Myocyte (in vitro differentiated cells): ENCODE measurements at regions not wholly inside any gene's neighbourhood (a gene's known extent, or its start where the extent isn't known, plus 50 kb on each side); places are given as distances from the start of the nearest gene placed in this dataset.
"Not testable (repeated sequence)": the region's sequence is repeated elsewhere in the genome, so short reads cannot be mapped to it uniquely, and the experiment has no call there.

Experiments used
- DNase-seq: peaks from one replicate; pipeline ENCODE4 v3.0.0-alpha.2; 2012; ENCODE audit warnings: low read depth

- not testable (repeated sequence) for DNase-seq
These were observed 50.5 kb upstream of the THOC3 start for GRCh38 chr5:176018598-176018997.

DNA sequence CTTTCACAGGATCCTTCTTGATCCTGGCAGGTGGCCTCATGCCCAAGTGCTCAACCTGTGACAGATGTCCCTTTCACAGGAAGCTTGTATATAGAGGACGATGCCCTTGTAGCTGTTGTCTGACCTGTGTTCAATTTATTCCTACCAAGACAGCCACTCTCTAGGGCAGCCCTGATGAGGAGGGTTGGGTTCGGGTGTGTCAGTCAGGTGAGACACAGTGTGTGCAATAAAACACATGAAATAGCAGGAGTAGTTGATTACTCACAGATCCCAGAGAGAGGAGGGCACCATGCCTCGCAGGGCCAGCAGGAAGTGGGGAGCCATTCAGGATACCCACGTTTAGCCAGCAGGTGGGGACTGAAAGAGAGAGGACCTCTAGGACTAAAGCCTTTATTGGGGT is 52.7 kb upstream of the THOC3 start:
- DNase-seq = not testable (repeated sequence)

- DNase-seq = not testable (repeated sequence)
These were observed 55.4 kb upstream of the THOC3 start for GRCh38 chr5:176023535-176023934.

DNA sequence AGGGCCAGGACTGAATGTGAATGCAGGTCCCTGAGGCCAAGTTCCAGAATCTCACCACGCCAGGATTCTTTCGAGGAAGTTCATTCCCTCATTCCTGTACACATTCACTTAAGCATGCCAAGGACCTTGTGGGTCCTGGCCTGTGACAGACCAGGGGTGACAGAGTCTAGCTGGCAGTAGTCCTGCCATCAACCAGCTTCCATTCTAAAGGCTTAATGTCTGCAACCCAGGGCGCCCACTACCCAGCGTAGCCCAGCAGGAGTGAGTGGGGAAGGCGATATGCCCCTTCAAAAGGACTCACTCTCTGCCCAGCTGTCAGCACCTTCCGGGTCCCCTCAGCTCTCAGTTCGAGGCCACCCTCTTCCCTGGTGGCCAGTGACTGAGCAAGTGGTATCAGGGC is 61.3 kb upstream of the THOC3 start:
- not testable (repeated sequence) for DNase-seq

DNA sequence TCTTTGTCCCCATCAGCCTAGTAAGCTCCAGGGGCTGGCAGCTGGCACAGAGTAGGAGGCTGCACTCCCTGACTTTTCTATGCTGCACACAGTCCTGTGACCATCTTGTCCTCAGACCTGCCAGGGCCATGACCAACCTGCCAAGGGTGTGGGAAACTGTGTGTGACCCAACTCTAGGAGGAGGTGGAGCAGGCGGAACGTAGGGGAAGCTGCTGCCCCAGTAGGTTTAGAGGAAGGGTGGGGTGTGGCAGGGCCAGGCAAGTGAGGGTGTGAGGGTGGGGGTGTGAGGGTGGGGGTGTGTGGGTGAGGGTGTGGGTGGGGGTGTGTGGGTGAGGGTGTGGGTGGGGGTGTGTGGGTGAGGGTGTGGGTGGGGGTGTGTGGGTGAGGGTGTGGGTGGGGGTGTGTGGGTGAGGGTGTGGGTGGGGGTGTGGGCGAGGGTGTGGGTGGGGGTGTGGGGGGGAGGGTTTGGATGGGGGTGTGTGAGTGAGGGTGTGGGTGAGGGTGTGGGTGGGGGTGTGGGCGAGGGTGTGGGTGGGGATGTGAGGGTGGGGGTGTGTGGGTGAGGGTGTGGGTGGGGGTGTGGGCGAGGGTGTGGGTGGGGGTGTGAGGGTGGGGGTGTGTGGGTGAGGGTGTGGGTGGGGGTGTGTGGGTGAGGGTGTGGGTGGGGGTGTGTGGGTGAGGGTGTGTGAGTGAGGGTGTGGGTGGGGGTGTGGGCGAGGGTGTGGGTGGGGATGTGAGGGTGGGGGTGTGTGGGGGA is 62.4 kb upstream of the THOC3 start:
- not testable (repeated sequence) for DNase-seq

- not testable (repeated sequence) for DNase-seq
These were observed 63.0 kb upstream of the THOC3 start for GRCh38 chr5:176031118-176031510.

GRCh38 chr5:176033186-176033585 is 65.1 kb upstream of the THOC3 start:
- not testable (repeated sequence) for DNase-seq

DNA sequence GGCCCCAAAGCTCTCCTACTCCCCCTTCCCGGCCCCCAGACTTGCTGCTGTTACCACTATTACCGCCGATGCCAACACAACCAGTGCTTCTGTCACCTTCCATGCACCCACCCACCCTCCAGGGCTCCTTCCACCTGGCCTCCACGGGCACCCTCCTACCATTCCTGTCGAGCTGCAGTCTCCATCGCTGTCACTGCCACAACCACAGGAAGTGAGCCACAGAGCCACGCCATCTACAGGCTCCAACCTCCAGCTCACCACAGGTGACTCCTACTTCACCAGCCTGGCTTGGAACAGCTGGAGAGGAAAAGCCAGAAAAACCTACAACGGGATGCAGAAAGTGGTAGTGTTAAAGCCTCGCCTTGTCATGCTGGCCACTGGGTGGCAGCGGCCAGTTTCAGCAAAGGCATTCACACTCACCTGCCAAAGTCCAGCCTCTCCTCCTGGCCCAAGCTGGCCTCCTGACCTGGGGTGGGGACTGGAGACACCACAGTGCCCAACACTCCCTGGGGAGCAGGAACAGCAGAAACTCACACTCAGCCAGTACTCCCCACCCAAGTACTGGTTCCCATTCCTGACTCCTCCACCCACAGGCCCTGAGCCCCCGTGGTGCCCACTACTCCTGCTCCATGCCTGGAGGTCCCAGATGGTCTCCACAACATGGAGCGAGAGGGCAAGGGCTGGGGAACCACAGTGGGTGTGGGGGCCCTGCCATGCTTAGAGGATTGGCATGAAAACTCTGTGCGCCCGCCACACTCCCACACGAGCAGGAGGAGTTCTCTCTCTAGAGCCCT is 66.5 kb upstream of the THOC3 start:
- DNase-seq = not testable (repeated sequence)

DNA sequence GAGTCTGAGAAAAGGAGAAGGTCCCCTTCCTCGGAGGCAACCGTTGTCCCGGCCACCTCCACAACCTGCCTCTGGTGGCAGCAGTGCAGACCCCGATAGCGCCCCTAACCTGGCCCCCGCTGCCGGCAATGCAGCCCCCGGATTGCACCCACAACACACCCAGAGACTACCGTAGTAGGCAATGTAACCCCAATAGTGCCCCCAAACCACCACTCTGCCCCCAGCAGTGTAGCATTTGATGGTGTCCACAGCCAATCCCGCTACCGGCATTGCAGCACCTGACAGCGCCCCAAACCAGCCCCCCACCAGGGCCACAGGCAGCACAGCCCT is 67.1 kb upstream of the THOC3 start:
- DNase-seq = not testable (repeated sequence)

DNA sequence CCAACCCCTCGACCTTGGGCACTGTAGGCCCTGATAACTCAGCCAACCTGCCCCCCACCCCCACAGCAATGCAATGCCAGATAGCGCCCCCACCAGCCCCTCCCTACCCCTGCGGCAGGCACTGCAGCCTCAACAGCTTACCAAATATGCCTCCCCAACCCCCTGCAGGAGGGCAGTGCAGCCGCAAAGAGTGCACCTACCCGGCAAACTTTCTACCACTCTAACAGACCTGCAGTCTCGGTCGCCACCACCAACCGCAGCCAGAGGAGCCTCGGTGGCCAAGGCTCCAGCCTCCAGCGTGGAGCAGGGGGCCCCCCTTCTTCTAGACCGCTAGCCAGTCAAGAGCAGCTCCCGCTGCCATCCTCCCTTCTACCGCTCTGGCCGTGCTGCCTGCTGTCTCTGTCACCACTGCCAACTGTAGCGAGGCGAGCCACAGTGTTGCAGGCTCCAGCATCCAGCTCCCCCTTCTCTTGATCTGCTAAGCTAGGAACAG is 67.7 kb upstream of the THOC3 start:
- DNase-seq = not testable (repeated sequence)

DNA sequence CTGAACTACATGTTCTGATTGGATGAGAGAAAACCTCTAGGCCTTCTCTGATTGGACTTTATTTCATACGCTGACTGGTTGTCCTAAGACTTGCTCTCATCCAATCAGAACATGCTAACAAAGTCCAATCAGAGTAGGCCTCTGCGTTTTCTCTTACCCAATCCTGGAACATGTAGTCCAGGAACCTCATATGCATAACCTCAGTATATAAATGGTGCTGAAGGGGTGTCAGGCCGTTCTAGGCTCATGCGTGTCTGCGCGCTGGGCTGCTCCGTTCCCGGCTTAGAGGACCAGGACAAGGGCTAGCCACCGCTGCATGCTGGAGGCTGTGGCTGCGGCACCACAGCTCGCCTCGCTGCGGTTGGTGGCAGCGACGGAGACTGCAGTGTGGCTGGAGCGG is 68.3 kb upstream of the THOC3 start:
- DNase-seq = not testable (repeated sequence)

GRCh38 chr5:176037190-176037589 is 69.1 kb upstream of the THOC3 start:
- not testable (repeated sequence) for DNase-seq

GRCh38 chr5:176040105-176040801 is 72.1 kb upstream of the THOC3 start:
- DNase-seq = not testable (repeated sequence)

- DNase-seq = not testable (repeated sequence)
These were observed 73.3 kb upstream of the THOC3 start for GRCh38 chr5:176041248-176041994.

- DNase-seq = not testable (repeated sequence)
These were observed 74.0 kb upstream of the THOC3 start for GRCh38 chr5:176042020-176042658.

DNA sequence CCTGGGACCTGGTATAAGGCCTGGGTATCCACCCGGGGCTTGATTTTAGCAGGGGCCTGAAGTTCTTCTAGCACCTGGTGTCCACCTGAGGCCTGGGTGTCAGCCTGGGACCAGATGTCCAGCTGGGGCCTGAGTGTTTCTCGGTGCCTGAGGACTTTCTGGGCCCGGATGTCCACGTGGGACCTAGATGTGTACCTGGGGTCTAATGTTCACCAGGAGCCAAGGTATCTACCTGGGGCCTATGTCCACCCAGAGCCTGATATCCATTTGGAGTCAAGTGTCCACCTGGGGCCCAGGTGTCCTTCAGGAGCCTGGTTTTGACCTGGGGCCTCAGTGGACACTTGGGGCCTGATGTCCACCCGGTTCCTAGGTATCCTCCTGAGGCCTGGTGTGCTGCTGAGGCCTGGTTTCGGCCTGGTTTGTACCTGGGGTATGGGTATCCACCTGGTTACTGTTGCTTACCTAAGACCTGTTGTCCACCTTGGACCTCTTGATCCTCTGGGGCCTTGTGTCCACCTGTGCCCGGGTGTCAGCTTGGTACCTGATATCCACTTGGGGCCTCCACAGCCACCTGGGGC is 75.2 kb upstream of the THOC3 start:
- not testable (repeated sequence) for DNase-seq

- DNase-seq = not testable (repeated sequence)
These were observed 75.9 kb upstream of the THOC3 start for GRCh38 chr5:176043986-176044385.

DNA sequence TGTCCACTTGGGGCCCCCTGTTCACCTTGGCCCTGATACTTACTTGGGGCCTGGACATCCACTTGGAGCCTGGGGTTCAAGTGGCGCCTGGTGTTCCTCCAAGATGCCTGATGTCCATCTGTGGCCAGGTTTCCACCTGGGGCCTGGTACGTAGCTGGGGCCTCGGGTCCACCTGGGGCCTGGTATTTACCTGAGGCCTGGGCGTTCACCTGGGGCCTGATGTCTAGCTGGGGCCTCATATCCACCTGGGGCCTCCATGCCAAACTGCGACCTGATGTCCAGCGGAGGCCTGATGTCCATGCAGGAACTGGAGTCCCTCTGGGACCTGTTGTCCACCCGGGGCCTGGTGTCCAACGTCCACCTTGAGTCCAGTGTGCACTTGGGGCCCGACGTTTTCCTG is 76.3 kb upstream of the THOC3 start:
- not testable (repeated sequence) for DNase-seq

- not testable (repeated sequence) for DNase-seq
These were observed 77.3 kb upstream of the THOC3 start for GRCh38 chr5:176045442-176045841.

GRCh38 chr5:176048671-176049070 is 80.6 kb upstream of the THOC3 start:
- not testable (repeated sequence) for DNase-seq
